ENCODE measurements at regions not wholly inside any gene's neighbourhood (a gene's known extent, or its start where the extent isn't known, plus 50 kb on each side); places are given as distances from the start of the nearest gene placed in this dataset.

GRCh38 chr15:92294759-92295158, 98.9 kb upstream of the ST8SIA2 start:
- Histone ChIP-seq H3K27me3 (no peaks in the 10 kb centered on the region), H3K36me3 (no peaks in the 10 kb centered on the region), H3K4me3 (no peak overlapping the region), H3K9me3 (ENCODE audit: low read depth) (no peaks in the 10 kb centered on the region), H3K27ac (no peak overlapping the region), H3K4me1 (ENCODE audit: low read depth) (no peaks in the 10 kb centered on the region)
- no peak for TF ChIP-seq CTCF (IDR thresholded peaks at IDR 0.05; ENCODE audit: low read depth, low read length)
- no peak for DNase-seq (ENCODE audit: low read depth in 1 of 2, low spot score in 1 of 2)

GRCh38 chr15:92304223-92304975, 89.3 kb upstream of the ST8SIA2 start:
- peak in 1 of 2 donors; percentile 12 for DNase-seq (ENCODE audit: low read depth in 1 of 2, low spot score in 1 of 2)
- Histone ChIP-seq H3K27ac (no peak overlapping the region), H3K27me3 (no peaks in the 10 kb centered on the region), H3K4me1 (ENCODE audit: low read depth) (peaks cover 33% of the 10 kb centered on the region), H3K9me3 (ENCODE audit: low read depth) (no peaks in the 10 kb centered on the region), H3K36me3 (no peaks in the 10 kb centered on the region), H3K4me3 (no peak overlapping the region)
- no peak for TF ChIP-seq CTCF (IDR thresholded peaks at IDR 0.05; ENCODE audit: low read depth, low read length)

- H3K27me3 ChIP-seq: no peaks in the 10 kb centered on the region
- H3K4me3 ChIP-seq: no peak overlapping the region
- no peak for TF ChIP-seq CTCF (IDR thresholded peaks at IDR 0.05; ENCODE audit: low read depth, low read length)
- DNase-seq (ENCODE audit: low read depth in 1 of 2, low spot score in 1 of 2): no peak
- H3K27ac ChIP-seq: no peak overlapping the region
- H3K4me1 ChIP-seq (ENCODE audit: low read depth): peaks cover 33% of the 10 kb centered on the region
- H3K36me3 ChIP-seq: no peaks in the 10 kb centered on the region
- H3K9me3 ChIP-seq (ENCODE audit: low read depth): no peaks in the 10 kb centered on the region
These were observed 88.3 kb upstream of the ST8SIA2 start for GRCh38 chr15:92305343-92305742.

GRCh38 chr15:92306663-92307062, 87.0 kb upstream of the ST8SIA2 start:
- Histone ChIP-seq H3K27ac (no peak overlapping the region), H3K36me3 (no peaks in the 10 kb centered on the region), H3K4me3 (no peak overlapping the region), H3K4me1 (ENCODE audit: low read depth) (peaks cover 33% of the 10 kb centered on the region), H3K27me3 (no peaks in the 10 kb centered on the region), H3K9me3 (ENCODE audit: low read depth) (no peaks in the 10 kb centered on the region)
- no peak for TF ChIP-seq CTCF (IDR thresholded peaks at IDR 0.05; ENCODE audit: low read depth, low read length)
- DNase-seq (ENCODE audit: low read depth in 1 of 2, low spot score in 1 of 2): peak; percentile 0 to 60

GRCh38 chr15:92315144-92315543, 78.5 kb upstream of the ST8SIA2 start:
- no peak for DNase-seq (ENCODE audit: low read depth in 1 of 2, low spot score in 1 of 2)
- TF ChIP-seq CTCF (IDR thresholded peaks at IDR 0.05; ENCODE audit: low read depth, low read length): no peak

More at GRCh38 chr15:92315144-92315543, 78.5 kb upstream of the ST8SIA2 start:
- Histone ChIP-seq H3K27me3 (no peaks in the 10 kb centered on the region), H3K27ac (peak overlapping the region; percentile 69), H3K9me3 (ENCODE audit: low read depth) (no peaks in the 10 kb centered on the region), H3K4me1 (ENCODE audit: low read depth) (peaks cover 13% of the 10 kb centered on the region), H3K36me3 (no peaks in the 10 kb centered on the region), H3K4me3 (no peak overlapping the region)

All from cardiac muscle cell (in vitro differentiated cells and primary cell).